HFF-Myc (cell line): ENCODE measurements at regions not wholly inside any gene's neighbourhood (a gene's known extent, or its start where the extent isn't known, plus 50 kb on each side); places are given as distances from the start of the nearest gene placed in this dataset.
"Not testable (repeated sequence)": the region's sequence is repeated elsewhere in the genome, so short reads cannot be mapped to it uniquely, and the experiment has no call there.

Experiments
- DNase-seq: peaks from one replicate; pipeline ENCODE4 v3.0.0-alpha.2; 2011; ENCODE audit warnings: low read depth; ENCODE audit errors: extremely low read depth
- H3K4me3 ChIP-seq: replicated peaks from 2 replicates; pipeline ENCODE4 v1.5.1; 2011; ENCODE audit warnings: low read depth, mild to moderate bottlenecking, control low read depth, low read length
- TF ChIP-seq, protein P1 (sequence below): IDR thresholded peaks from 2 replicates; pipeline ENCODE4 v1.5.1; 2012; ENCODE audit warnings: mild to moderate bottlenecking, low read depth, low read length, control low read depth; ENCODE audit errors: missing control alignments

DNA sequence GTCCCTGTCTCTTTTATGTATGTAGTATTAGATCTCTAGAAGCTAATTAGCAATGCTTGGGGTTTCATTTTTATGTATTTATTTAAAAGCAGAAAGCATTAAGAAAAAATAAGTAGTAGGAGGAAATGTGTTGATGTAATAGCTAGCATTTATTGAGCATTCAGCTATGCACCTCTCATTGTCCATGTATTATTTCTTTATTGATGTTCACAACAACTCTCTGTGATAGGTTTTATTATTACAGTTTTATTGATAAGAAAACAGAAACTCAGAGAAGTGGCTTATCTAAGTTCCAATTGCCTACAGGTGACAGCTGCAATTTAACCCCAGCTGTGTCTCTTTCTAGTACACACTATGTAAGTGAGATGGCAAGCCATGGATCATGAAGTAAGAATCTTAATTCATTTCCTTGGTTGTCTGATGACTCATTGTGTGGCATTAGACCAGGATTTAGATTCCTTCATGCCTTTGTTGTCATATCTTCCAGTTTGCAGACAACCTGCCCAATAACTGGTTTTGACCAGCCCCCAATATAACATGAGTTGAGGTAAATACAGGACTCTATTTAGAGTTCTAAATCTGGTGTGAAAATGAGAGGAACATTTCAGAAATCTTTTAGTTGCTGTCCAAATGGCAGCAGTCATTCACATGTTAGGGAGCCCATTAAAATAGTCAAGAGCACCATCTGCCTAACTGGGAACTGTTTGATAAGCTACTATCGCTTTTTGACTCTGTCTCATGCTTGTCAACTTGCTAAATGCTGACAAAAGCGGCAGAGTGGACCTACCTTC is 170.8 kb upstream of the PHACTR1 start:
- peak; percentile 54 for DNase-seq
- no peak overlapping the region for H3K4me3 ChIP-seq
- TF ChIP-seq, protein P1, sequence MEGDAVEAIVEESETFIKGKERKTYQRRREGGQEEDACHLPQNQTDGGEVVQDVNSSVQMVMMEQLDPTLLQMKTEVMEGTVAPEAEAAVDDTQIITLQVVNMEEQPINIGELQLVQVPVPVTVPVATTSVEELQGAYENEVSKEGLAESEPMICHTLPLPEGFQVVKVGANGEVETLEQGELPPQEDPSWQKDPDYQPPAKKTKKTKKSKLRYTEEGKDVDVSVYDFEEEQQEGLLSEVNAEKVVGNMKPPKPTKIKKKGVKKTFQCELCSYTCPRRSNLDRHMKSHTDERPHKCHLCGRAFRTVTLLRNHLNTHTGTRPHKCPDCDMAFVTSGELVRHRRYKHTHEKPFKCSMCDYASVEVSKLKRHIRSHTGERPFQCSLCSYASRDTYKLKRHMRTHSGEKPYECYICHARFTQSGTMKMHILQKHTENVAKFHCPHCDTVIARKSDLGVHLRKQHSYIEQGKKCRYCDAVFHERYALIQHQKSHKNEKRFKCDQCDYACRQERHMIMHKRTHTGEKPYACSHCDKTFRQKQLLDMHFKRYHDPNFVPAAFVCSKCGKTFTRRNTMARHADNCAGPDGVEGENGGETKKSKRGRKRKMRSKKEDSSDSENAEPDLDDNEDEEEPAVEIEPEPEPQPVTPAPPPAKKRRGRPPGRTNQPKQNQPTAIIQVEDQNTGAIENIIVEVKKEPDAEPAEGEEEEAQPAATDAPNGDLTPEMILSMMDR, result no peak

DNA sequence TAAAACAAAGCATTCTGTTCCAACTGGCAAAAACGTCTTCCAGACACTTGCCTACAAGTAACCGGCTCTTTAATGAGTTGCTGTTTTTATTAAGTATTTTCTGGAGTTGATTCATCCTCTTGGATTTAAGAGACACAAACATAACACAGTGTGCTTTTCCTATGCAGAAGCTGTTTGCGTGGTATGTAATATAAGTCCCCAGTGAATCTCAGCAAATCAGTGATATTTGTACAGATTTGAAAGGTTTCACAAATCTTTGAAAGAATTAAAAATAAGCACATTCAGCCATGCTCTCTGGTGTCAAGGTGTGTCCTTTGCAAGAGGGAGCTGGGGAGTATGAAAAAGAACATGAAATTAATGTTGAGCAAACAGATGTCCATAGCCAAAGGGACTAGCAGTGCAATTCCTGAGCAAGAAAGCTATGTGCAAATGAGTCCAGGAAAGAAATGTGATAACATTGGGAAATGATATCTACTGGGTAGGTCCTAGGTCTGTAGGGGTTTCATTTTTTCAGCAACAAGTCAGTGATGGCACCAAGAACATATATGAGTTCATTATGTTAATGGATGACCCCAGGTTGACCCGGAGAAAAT is 170.1 kb upstream of the PHACTR1 start:
- no peak for DNase-seq
- TF ChIP-seq, protein P1, result no peak

DNA sequence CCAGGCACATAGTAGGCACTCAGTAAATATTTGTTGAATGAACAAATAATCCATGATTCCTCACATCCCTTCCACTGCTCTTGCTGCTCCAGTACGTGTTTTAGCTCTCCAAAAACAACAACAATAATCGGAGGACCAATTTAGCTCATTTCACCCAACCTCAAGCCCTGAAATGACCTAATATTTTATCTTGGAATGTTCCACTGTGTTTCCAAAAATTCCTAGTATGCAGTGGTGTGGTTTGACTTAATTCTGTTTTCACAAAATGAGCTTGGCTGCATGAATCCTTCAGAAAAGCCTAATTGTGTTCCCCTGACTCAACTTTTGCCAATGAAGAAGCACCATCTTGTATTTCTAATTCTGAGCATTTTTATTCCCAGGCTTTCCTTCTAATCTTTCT is 168.0 kb upstream of the PHACTR1 start:
- TF ChIP-seq, protein P1, result no peak
- DNase-seq, result no peak
- H3K4me3 ChIP-seq, result no peak overlapping the region

More for the DNA sequence above, 170.1 kb upstream of the PHACTR1 start:
- H3K4me3 ChIP-seq, result no peak overlapping the region

DNA sequence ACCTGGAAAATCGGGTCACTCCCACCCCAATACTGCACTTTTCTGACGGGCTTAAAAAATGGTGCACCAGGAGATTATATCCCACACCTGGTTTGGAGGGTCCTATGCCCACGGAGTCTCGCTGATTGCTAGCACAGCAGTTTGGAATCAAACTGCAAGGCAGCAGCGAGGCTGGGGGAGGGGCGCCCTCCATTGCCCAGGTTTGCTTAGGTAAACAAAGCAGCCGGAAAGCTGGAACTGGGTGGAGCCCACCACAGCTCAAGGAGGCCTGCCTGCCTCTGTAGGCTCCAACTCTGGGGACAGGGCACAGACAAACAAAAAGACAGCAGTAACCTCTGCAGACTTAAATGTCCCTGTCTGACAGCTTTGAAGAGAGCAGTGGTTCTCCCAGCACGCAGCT is 167.1 kb upstream of the PHACTR1 start:
- not testable (repeated sequence) for DNase-seq, H3K4me3 ChIP-seq

DNA sequence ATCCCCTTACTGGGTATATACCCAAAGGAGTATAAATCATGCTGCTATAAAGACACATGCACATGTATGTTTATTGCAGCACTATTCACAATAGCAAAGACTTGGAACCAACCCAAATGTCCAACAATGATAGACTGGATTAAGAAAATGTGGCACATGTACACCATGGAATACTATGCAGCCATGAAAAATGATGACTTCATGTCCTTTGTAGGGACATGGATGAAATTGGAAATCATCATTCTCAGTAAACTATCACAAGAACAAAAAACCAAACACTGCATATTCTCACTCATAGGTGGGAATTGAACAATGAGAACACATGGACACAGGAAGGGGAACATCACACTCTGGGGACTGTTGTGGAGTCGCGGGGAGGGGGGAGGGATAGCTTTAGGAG is 161.7 kb upstream of the PHACTR1 start:
- not testable (repeated sequence) for H3K4me3 ChIP-seq, DNase-seq

DNA sequence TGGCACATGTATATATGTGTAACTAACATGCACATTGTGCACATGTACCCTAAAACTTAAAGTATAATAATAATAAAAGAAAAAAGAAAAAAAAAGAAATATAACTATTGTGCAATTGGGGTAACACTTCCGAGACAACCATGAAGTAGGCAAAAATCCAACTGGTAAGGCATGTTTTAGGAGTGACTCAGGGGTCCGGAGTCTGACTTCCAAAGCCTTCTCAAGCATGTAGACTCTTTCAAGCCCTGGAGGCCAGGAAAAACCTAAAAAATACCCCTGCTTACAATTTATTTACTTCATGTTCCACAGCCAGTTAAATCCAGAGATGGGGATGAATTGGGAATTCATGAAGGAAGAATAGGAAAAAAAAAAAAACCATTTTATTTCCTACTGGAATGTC is 161.3 kb upstream of the PHACTR1 start:
- H3K4me3 ChIP-seq, result no peak overlapping the region
- no peak for DNase-seq
- TF ChIP-seq, protein P1, result no peak

DNA sequence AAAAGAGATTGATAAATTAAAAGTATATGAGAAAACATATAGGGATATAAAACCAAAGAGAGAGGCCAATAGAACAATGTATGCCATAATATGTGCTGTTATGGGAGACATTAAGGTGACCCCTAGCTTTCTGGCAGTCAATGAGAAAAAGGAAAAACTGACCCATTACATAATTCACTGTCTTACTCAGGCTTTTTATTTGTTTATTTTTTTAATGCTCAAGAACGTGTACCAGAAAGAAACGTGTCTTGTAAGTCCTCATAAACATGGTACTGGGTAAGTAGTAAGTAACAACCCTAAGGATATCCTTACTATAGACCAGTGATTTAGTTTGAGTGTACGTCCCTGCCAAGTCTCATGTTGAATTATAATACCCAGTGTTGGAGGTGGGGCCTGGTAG is 160.8 kb upstream of the PHACTR1 start:
- no peak overlapping the region for H3K4me3 ChIP-seq
- TF ChIP-seq, protein P1, result no peak
- DNase-seq, result no peak

DNA sequence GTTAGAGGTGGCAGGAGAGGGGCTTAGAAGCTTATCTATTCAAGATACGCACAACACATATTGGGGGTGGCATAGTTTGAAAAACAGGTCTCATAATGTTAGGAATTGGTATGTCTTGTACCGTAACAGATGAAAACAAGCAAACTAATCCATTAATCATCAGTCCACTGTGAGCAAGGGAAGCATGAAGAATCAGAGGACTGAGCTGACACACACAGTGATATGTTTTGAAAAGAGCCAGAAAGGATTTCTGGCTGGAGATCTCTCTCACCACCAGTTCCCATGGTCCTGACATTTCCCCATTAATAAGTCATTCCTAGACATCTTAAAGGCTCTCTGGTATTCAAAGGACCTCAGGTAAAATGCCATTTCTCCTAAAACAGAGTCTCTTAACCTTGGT is 158.8 kb upstream of the PHACTR1 start:
- TF ChIP-seq, protein P1, result no peak
- no peak for DNase-seq
- no peak overlapping the region for H3K4me3 ChIP-seq
